Epithelial cell of esophagus (primary cell): ENCODE measurements at regions not wholly inside any gene's neighbourhood (a gene's known extent, or its start where the extent isn't known, plus 50 kb on each side); places are given as distances from the start of the nearest gene placed in this dataset.
A peak's percentile ranks its signal among the peaks of the same experiment; 100 is the strongest.
"Not testable (repeated sequence)": the region's sequence is repeated elsewhere in the genome, so short reads cannot be mapped to it uniquely, and the experiment has no call there.

Experiments
- DNase-seq: peaks from one replicate; pipeline ENCODE4 v3.0.0; 2010; ENCODE audit warnings: low read depth
- H3K4me3 ChIP-seq: 2 replicates; pipeline ENCODE4 v1.5.1; 2011; ENCODE audit warnings: mild to moderate bottlenecking, low read length, control low read depth
- CTCF ChIP-seq: IDR thresholded peaks from 2 replicates; pipeline ENCODE4 v1.5.1; 2011; ENCODE audit warnings: low read depth, mild to moderate bottlenecking, low read length, control low read depth, inconsistent platforms; ENCODE audit not compliant: insufficient read depth; ENCODE audit errors: missing control alignments

GRCh38 chr18:59038295-59039039, 101.2 kb upstream of the SEC11C start:
- DNase-seq: no peak

GRCh38 chr18:59039040-59039320, 100.7 kb upstream of the SEC11C start:
- H3K4me3 ChIP-seq, DNase-seq: not testable (repeated sequence)

More at GRCh38 chr18:59038295-59039039, 101.2 kb upstream of the SEC11C start:
- H3K4me3 ChIP-seq: no peak overlapping the region
- no peak for TF ChIP-seq CTCF

GRCh38 chr18:59039449-59039848, 100.2 kb upstream of the SEC11C start:
- TF ChIP-seq CTCF: no peak
- no peak for DNase-seq

GRCh38 chr18:59040770-59041148, 98.9 kb upstream of the SEC11C start:
- DNase-seq: peak; percentile 61
- no peak for TF ChIP-seq CTCF
- H3K4me3 ChIP-seq: no peak overlapping the region

More at GRCh38 chr18:59039449-59039848, 100.2 kb upstream of the SEC11C start:
- H3K4me3 ChIP-seq: no peak overlapping the region

- TF ChIP-seq CTCF: no peak
- no peak overlapping the region for H3K4me3 ChIP-seq
- no peak for DNase-seq
Observed at GRCh38 chr18:59041296-59041695, 98.4 kb upstream of the SEC11C start.

GRCh38 chr18:59041819-59042815, 97.6 kb upstream of the SEC11C start:
- no peak overlapping the region for H3K4me3 ChIP-seq
- TF ChIP-seq CTCF: no peak
- DNase-seq: peak; percentile 65

GRCh38 chr18:59044855-59045254, 94.8 kb upstream of the SEC11C start:
- H3K4me3 ChIP-seq: no peak overlapping the region
- no peak for TF ChIP-seq CTCF
- no peak for DNase-seq
